Suprapubic skin (tissue), 4 donors: ENCODE measurements at regions not wholly inside any gene's neighbourhood (a gene's known extent, or its start where the extent isn't known, plus 50 kb on each side); places are given as distances from the start of the nearest gene placed in this dataset.

Source experiments
- DNase-seq, 2 donors: peaks; one replicate each; pipeline ENCODE4 v3.0.0-alpha.2; 2019; ENCODE audit warnings: low spot score in 2 of 2
- H3K27ac ChIP-seq: fragments of 200-600 bp; sonication (generic); one replicate; pipeline ENCODE4 v1.5.1; 2019
- H3K27me3 ChIP-seq: fragments of 200-600 bp; sonication (generic); one replicate; pipeline ENCODE4 v1.5.1; 2019
- H3K36me3 ChIP-seq: fragments of 200-600 bp; sonication (generic); one replicate; pipeline ENCODE4 v1.5.1; 2019
- H3K4me1 ChIP-seq: fragments of 200-600 bp; sonication (generic); one replicate; pipeline ENCODE4 v1.5.1; 2019
- H3K4me3 ChIP-seq: fragments of 200-600 bp; sonication (generic); one replicate; pipeline ENCODE4 v1.5.1; 2019; ENCODE audit warnings: mild to moderate bottlenecking
- H3K9me3 ChIP-seq: fragments of 200-600 bp; sonication (generic); one replicate; pipeline ENCODE4 v1.5.1; 2019
- EP300 ChIP-seq: sonication (generic); formaldehyde crosslinking; IDR thresholded peaks from one replicate; pipeline ENCODE4 v1.6.1; 2017; ENCODE audit warnings: antibody characterized with exemption
- POLR2A ChIP-seq, 2 donors: fragments of 450-650 bp; IDR thresholded peaks; one replicate each; pipeline ENCODE4 v1.6.1; 2017; ENCODE audit warnings: antibody characterized with exemption in 2 of 2, mild to moderate bottlenecking in 2 of 2, moderate library complexity in 2 of 2
- POLR2AphosphoS5 ChIP-seq, 3 donors: sonication (generic); formaldehyde crosslinking; IDR thresholded peaks; one replicate each; pipeline ENCODE4 v1.6.1; 2017; ENCODE audit warnings: antibody characterized with exemption in 3 of 3
- WGBS: methylation state at CpG from one replicate; pipeline ENCODE4 v1.1.5; 2018; 5-methylcytosine and 5-hydroxymethylcytosine counted together
- TF ChIP-seq, protein P1 (sequence below), 2 donors: fragments of 200-600 bp in 1 of 2; fragments of 450-650 bp in 1 of 2; sonication (generic) in 1 of 2; IDR thresholded peaks; one replicate each; pipeline ENCODE4 v1.5.1; 2016 to 2019; ENCODE audit warnings: antibody characterized with exemption in 2 of 2, mild to moderate bottlenecking in 1 of 2, moderate library complexity in 1 of 2

GRCh38 chr12:127388985-127389384, 878.0 kb upstream of the TMEM132C start:
- WGBS, result 64% methylated on average over 7 of the region's 7 CpGs
- Histone ChIP-seq H3K27me3 (peaks cover 6% of the 10 kb centered on the region), H3K9me3 (no peaks in the 10 kb centered on the region), H3K27ac (no peak overlapping the region), H3K4me3 (no peak overlapping the region), H3K4me1 (no peaks in the 10 kb centered on the region), H3K36me3 (no peaks in the 10 kb centered on the region)
- DNase-seq, result no peak
- TF ChIP-seq POLR2AphosphoS5 (IDR thresholded peaks at IDR 0.05), result no peak
- TF ChIP-seq, protein P1, sequence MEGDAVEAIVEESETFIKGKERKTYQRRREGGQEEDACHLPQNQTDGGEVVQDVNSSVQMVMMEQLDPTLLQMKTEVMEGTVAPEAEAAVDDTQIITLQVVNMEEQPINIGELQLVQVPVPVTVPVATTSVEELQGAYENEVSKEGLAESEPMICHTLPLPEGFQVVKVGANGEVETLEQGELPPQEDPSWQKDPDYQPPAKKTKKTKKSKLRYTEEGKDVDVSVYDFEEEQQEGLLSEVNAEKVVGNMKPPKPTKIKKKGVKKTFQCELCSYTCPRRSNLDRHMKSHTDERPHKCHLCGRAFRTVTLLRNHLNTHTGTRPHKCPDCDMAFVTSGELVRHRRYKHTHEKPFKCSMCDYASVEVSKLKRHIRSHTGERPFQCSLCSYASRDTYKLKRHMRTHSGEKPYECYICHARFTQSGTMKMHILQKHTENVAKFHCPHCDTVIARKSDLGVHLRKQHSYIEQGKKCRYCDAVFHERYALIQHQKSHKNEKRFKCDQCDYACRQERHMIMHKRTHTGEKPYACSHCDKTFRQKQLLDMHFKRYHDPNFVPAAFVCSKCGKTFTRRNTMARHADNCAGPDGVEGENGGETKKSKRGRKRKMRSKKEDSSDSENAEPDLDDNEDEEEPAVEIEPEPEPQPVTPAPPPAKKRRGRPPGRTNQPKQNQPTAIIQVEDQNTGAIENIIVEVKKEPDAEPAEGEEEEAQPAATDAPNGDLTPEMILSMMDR (IDR thresholded peaks at IDR 0.05), result no peak
- no peak for TF ChIP-seq POLR2A (IDR thresholded peaks at IDR 0.05)
- TF ChIP-seq EP300, result no peak

- TF ChIP-seq, protein P1 (IDR thresholded peaks at IDR 0.05), result no peak
- no peak for TF ChIP-seq EP300
- TF ChIP-seq POLR2A (IDR thresholded peaks at IDR 0.05), result no peak
These were observed 877.0 kb upstream of the TMEM132C start for GRCh38 chr12:127389923-127390322.

GRCh38 chr12:127393465-127393864, 873.5 kb upstream of the TMEM132C start:
- Histone ChIP-seq H3K27ac (no peak overlapping the region), H3K4me1 (no peaks in the 10 kb centered on the region), H3K27me3 (peaks cover 6% of the 10 kb centered on the region), H3K4me3 (no peak overlapping the region), H3K36me3 (no peaks in the 10 kb centered on the region), H3K9me3 (no peaks in the 10 kb centered on the region)
- WGBS, result 83% methylated on average over 4 of the region's 4 CpGs
- DNase-seq, result no peak
- TF ChIP-seq EP300 (no peak), POLR2A (IDR thresholded peaks at IDR 0.05) (no peak), POLR2AphosphoS5 (IDR thresholded peaks at IDR 0.05) (no peak)
- TF ChIP-seq, protein P1 (IDR thresholded peaks at IDR 0.05), result no peak

More at GRCh38 chr12:127389923-127390322, 877.0 kb upstream of the TMEM132C start:
- H3K9me3 ChIP-seq, result no peaks in the 10 kb centered on the region
- WGBS, result 0% methylated on average over 2 of the region's 2 CpGs
- H3K27me3 ChIP-seq, result peaks cover 6% of the 10 kb centered on the region
- H3K36me3 ChIP-seq, result no peaks in the 10 kb centered on the region
- no peak overlapping the region for H3K27ac ChIP-seq
- no peak overlapping the region for H3K4me3 ChIP-seq
- H3K4me1 ChIP-seq, result no peaks in the 10 kb centered on the region
- DNase-seq, result no peak

DNA sequence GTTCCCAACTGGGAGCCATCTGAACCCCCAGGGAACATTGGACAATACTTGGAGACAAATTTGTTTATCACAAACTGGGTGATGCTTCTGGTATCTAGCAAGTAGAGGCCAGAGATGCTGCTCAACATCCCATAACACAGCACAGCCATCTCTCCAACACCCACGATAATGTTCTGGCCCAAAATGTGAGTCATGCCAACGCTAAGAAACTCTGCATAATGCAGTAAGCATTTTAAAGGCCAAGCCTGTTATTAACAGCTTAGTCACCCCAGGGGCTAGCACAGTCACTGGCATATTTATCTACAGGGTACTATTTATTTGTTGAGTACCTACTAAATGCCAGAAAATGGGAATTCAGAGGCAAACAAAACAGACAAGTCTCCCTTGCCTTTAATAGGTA, 873.1 kb upstream of the TMEM132C start:
- Histone ChIP-seq H3K4me3 (no peak overlapping the region), H3K36me3 (no peaks in the 10 kb centered on the region), H3K4me1 (no peaks in the 10 kb centered on the region), H3K27ac (no peak overlapping the region), H3K27me3 (peaks cover 3% of the 10 kb centered on the region), H3K9me3 (no peaks in the 10 kb centered on the region)
- 48% methylated on average over 2 of the region's 2 CpGs for WGBS
- no peak for DNase-seq
- no peak for TF ChIP-seq POLR2A (IDR thresholded peaks at IDR 0.05)
- TF ChIP-seq, protein P1 (IDR thresholded peaks at IDR 0.05), result no peak
- no peak for TF ChIP-seq EP300
- no peak for TF ChIP-seq POLR2AphosphoS5 (IDR thresholded peaks at IDR 0.05)

GRCh38 chr12:127396734-127397133, 870.2 kb upstream of the TMEM132C start:
- no peaks in the 10 kb centered on the region for H3K27me3 ChIP-seq
- TF ChIP-seq POLR2AphosphoS5 (IDR thresholded peaks at IDR 0.05), result no peak
- no peak for TF ChIP-seq EP300
- TF ChIP-seq, protein P1 (IDR thresholded peaks at IDR 0.05), result no peak
- TF ChIP-seq POLR2A (IDR thresholded peaks at IDR 0.05), result no peak
- DNase-seq, result no peak
- H3K4me1 ChIP-seq, result no peaks in the 10 kb centered on the region
- no peak overlapping the region for H3K4me3 ChIP-seq
- no peaks in the 10 kb centered on the region for H3K36me3 ChIP-seq
- H3K9me3 ChIP-seq, result no peaks in the 10 kb centered on the region
- 72% methylated on average over 5 of the region's 5 CpGs for WGBS
- H3K27ac ChIP-seq, result no peak overlapping the region
